GM23338 (cell line): ENCODE measurements at regions not wholly inside any gene's neighbourhood (a gene's known extent, or its start where the extent isn't known, plus 50 kb on each side); places are given as distances from the start of the nearest gene placed in this dataset.

Source experiments
- ATAC-seq: fragments of 200-7000 bp; cut with Tn5 transposase; 3 replicates; pipeline ENCODE4 v1.9.1; 2020
- DNase-seq: peaks from one replicate; pipeline ENCODE4 v3.0.0-alpha.2; 2015; ENCODE audit warnings: low spot score
- H2AFZ ChIP-seq: fragments of 200-600 bp; sonication (generic); 2 replicates; pipeline ENCODE4 v1.8.0; 2016; ENCODE audit warnings: antibody characterized with exemption, mild to moderate bottlenecking, moderate library complexity
- H3F3A ChIP-seq: fragments of 200-600 bp; sonication (generic); replicated peaks from 2 replicates; pipeline ENCODE4 v1.8.0; 2017; ENCODE audit warnings: antibody characterized with exemption, mixed run types, low read depth
- H3K27ac ChIP-seq: fragments of 200-600 bp; sonication (generic); 2 replicates; pipeline ENCODE4 v1.6.1; 2016; ENCODE audit warnings: low read depth
- H3K27me3 ChIP-seq: fragments of 200-600 bp; sonication (generic); 2 replicates; pipeline ENCODE4 v1.8.0; 2016; ENCODE audit warnings: mild to moderate bottlenecking, mixed run types, moderate library complexity; ENCODE audit not compliant: insufficient read depth
- H3K36me3 ChIP-seq: fragments of 200-600 bp; sonication (generic); 2 replicates; pipeline ENCODE4 v1.8.0; 2016; ENCODE audit warnings: mild to moderate bottlenecking; ENCODE audit not compliant: insufficient read depth
- H3K4me1 ChIP-seq: fragments of 200-600 bp; sonication (generic); 2 replicates; pipeline ENCODE4 v1.8.0; 2016; ENCODE audit warnings: mild to moderate bottlenecking, moderate library complexity; ENCODE audit not compliant: insufficient read depth
- H3K4me2 ChIP-seq: fragments of 200-600 bp; sonication (generic); 2 replicates; pipeline ENCODE4 v1.7.1; 2017; ENCODE audit warnings: mixed run types
- H3K4me3 ChIP-seq: fragments of 200-600 bp; sonication (generic); 2 replicates; pipeline ENCODE4 v1.6.1; 2016; ENCODE audit warnings: mixed run types
- H3K79me2 ChIP-seq: fragments of 200-600 bp; sonication (generic); replicated peaks from 2 replicates; pipeline ENCODE4 v1.8.0; 2017; ENCODE audit warnings: mild to moderate bottlenecking; ENCODE audit not compliant: insufficient read depth
- H3K9me2 ChIP-seq: fragments of 200-600 bp; sonication (generic); 2 replicates; pipeline ENCODE4 v1.8.0; 2017; ENCODE audit not compliant: insufficient read depth
- H4K20me1 ChIP-seq: fragments of 200-600 bp; sonication (generic); replicated peaks from 2 replicates; pipeline ENCODE4 v1.8.0; 2017; ENCODE audit warnings: mild to moderate bottlenecking; ENCODE audit not compliant: insufficient read depth
- H3K27ac Mint-ChIP-seq: 2 replicates; pipeline ENCODE4 v1.8.0; 2020; ENCODE audit warnings: inconsistent platforms, mild to moderate bottlenecking, moderate library complexity, mixed read lengths
- H3K27me3 Mint-ChIP-seq: 3 replicates; pipeline ENCODE4 v1.8.0; 2022; ENCODE audit warnings: low read depth, mild to moderate bottlenecking, moderate library complexity, mixed read lengths, inconsistent platforms; ENCODE audit not compliant: insufficient read depth, poor library complexity
- H3K36me3 Mint-ChIP-seq: 3 replicates; pipeline ENCODE4 v1.8.0; 2021; ENCODE audit warnings: low read depth, mild to moderate bottlenecking, inconsistent platforms, moderate library complexity, mixed read lengths
- H3K4me1 Mint-ChIP-seq: 3 replicates; pipeline ENCODE4 v1.8.0; 2020; ENCODE audit warnings: mild to moderate bottlenecking, inconsistent platforms, mixed read lengths
- H3K4me3 Mint-ChIP-seq: 3 replicates; pipeline ENCODE4 v1.8.0; 2021; ENCODE audit warnings: moderate library complexity, mild to moderate bottlenecking, inconsistent platforms, mixed read lengths
- H3K9me3 Mint-ChIP-seq: 3 replicates; pipeline ENCODE4 v1.8.0; 2020; ENCODE audit warnings: moderate library complexity, mild to moderate bottlenecking, inconsistent platforms, mixed read lengths
- CTCF ChIP-seq, 2 experiments: fragments of 200-600 bp in 1 of 2; sonication (generic) in 1 of 2; conservative IDR thresholded peaks; 2 replicates each; pipeline versions ENCODE4 v1.5.1 to v1.6.1; 2016 to 2017; ENCODE audit warnings: antibody characterized with exemption in 2 of 2, low read depth in 2 of 2, mild to moderate bottlenecking in 2 of 2, moderate library complexity in 1 of 2
- ETS1 ChIP-seq: IDR thresholded peaks from 2 replicates; pipeline ENCODE4 v1.6.1; 2016; ENCODE audit warnings: antibody characterized with exemption
- NANOG ChIP-seq: IDR thresholded peaks from 2 replicates; pipeline ENCODE4 v1.6.1; 2016; ENCODE audit warnings: antibody characterized with exemption, borderline replicate concordance
- ZNF114 ChIP-seq: fragments of 250-450 bp; sonication (Bioruptor Pico); IDR thresholded peaks from 2 replicates; pipeline ENCODE4 v1.5.0; 2020; ENCODE audit warnings: mild to moderate bottlenecking, moderate library complexity
- TF ChIP-seq, protein P1 (sequence below): fragments of 250-450 bp; sonication (Bioruptor Pico); IDR thresholded peaks from 2 replicates; pipeline ENCODE4 v1.5.0; 2020; ENCODE audit warnings: mild to moderate bottlenecking, moderate library complexity

DNA sequence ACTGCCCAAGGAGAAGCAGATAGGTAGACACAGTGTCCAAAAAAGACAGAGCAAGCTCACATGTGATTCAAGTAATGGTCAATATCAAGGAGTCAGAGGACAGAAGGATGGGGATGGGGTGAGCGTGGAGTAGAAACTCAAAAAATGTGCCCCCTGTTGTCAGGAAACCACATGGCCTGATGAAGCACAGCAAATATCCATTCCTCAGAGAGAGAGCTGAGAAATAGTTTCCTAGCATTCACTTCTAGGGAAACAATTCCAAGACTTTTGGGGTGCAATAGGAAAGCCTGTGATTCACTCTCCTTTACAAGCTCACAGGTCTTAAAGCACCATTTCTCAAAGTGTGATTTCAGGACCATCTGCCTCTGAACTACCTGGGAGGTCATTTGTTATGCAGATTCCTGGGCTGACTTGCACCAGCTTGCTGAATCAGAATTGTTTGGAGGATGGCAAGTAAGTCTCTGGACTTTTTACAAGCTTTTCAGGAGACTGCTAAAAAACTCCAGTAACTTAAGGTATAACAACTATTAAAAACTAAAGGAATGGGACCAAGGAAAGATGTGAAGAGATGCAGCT, 432.8 kb downstream of the HDGFL1 start:
- 0 out of 2 replicates have a peak overlapping the region, but pooled peaks have one; percentile 18 for H3K4me2 ChIP-seq

DNA sequence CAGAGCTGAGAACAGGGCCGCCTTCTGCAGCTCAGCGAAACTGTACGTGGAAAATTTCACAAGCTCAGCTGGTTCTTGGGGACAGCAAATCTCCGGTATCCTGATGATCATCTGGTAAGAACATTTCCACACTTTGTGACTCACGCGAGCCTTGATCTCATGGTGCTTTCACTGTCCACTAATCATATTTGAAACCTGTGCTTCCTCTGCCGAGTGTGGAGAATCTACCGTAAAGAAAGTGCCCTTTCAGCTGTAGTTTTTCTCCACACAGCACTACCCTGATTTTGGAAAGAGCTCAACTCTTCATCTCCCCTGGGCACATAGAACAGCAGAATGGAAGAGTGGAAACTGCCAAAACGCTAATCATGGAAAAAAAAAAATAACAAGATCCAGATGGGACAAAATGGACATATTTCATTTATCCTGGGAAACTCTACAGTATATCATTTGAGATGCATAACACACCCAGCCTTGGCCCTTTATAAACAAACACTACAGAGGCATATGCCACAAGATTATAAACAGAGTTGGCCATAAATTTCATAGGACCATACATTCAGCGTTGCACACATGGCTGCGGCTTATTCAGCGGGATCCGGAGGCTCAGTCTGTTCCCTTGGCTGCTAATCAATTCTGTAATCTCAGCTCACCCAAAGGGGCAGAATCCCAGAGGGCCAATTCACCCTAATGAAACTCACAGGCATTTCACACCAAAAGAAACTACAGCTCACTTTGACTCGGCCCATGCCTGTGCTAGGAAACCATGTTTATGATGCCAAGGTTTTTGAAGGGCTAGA, 434.5 kb downstream of the HDGFL1 start:
- Histone ChIP-seq H3K27ac (no peak overlapping the region), H3F3A (no peaks in the 10 kb centered on the region), H3K9me2 (peaks cover 14% of the 10 kb centered on the region), H3K36me3 (0 out of 2 replicates have a peak, but pooled peaks cover 6% of the 10 kb centered on the region), H2AFZ (peak overlapping the region; percentile 40; the same call in 1 of the 2 replicates), H3K79me2 (no peaks in the 10 kb centered on the region), H3K4me3 (no peak overlapping the region), H4K20me1 (no peaks in the 10 kb centered on the region), H3K4me2 (no peak overlapping the region), H3K4me1 (peaks cover 5% of the 10 kb centered on the region), H3K27me3 (no peaks in the 10 kb centered on the region)
- DNase-seq (no peak), ATAC-seq (no peak)
- Mint-ChIP-seq H3K4me3 (no peak overlapping the region), H3K27ac (no peak overlapping the region; the same call in 1 of the 2 replicates), H3K36me3 (peaks cover 10% of the 10 kb centered on the region; the same call in 2 of the 3 replicates), H3K4me1 (peaks cover 19% of the 10 kb centered on the region), H3K9me3 (peaks cover 9% of the 10 kb centered on the region; the same call in 1 of the 3 replicates), H3K27me3 (no peaks in the 10 kb centered on the region)
- TF ChIP-seq, protein P1, sequence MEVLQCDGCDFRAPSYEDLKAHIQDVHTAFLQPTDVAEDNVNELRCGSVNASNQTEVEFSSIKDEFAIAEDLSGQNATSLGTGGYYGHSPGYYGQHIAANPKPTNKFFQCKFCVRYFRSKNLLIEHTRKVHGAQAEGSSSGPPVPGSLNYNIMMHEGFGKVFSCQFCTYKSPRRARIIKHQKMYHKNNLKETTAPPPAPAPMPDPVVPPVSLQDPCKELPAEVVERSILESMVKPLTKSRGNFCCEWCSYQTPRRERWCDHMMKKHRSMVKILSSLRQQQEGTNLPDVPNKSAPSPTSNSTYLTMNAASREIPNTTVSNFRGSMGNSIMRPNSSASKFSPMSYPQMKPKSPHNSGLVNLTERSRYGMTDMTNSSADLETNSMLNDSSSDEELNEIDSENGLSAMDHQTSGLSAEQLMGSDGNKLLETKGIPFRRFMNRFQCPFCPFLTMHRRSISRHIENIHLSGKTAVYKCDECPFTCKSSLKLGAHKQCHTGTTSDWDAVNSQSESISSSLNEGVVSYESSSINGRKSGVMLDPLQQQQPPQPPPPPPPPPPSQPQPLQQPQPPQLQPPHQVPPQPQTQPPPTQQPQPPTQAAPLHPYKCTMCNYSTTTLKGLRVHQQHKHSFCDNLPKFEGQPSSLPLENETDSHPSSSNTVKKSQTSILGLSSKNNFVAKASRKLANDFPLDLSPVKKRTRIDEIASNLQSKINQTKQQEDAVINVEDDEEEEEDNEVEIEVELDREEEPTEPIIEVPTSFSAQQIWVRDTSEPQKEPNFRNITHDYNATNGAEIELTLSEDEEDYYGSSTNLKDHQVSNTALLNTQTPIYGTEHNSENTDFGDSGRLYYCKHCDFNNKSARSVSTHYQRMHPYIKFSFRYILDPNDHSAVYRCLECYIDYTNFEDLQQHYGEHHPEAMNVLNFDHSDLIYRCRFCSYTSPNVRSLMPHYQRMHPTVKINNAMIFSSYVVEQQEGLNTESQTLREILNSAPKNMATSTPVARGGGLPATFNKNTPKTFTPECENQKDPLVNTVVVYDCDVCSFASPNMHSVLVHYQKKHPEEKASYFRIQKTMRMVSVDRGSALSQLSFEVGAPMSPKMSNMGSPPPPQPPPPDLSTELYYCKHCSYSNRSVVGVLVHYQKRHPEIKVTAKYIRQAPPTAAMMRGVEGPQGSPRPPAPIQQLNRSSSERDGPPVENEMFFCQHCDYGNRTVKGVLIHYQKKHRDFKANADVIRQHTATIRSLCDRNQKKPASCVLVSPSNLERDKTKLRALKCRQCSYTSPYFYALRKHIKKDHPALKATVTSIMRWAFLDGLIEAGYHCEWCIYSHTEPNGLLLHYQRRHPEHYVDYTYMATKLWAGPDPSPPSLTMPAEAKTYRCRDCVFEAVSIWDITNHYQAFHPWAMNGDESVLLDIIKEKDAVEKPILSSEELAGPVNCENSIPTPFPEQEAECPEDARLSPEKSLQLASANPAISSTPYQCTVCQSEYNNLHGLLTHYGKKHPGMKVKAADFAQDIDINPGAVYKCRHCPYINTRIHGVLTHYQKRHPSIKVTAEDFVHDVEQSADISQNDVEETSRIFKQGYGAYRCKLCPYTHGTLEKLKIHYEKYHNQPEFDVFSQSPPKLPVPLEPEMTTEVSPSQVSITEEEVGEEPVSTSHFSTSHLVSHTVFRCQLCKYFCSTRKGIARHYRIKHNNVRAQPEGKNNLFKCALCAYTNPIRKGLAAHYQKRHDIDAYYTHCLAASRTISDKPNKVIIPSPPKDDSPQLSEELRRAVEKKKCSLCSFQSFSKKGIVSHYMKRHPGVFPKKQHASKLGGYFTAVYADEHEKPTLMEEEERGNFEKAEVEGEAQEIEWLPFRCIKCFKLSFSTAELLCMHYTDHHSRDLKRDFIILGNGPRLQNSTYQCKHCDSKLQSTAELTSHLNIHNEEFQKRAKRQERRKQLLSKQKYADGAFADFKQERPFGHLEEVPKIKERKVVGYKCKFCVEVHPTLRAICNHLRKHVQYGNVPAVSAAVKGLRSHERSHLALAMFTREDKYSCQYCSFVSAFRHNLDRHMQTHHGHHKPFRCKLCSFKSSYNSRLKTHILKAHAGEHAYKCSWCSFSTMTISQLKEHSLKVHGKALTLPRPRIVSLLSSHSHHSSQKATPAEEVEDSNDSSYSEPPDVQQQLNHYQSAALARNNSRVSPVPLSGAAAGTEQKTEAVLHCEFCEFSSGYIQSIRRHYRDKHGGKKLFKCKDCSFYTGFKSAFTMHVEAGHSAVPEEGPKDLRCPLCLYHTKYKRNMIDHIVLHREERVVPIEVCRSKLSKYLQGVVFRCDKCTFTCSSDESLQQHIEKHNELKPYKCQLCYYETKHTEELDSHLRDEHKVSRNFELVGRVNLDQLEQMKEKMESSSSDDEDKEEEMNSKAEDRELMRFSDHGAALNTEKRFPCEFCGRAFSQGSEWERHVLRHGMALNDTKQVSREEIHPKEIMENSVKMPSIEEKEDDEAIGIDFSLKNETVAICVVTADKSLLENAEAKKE (CRISPR knock-in tag) = no peak
- TF ChIP-seq ETS1 = no peak

More for the DNA sequence above, 432.8 kb downstream of the HDGFL1 start:
- H3K27ac Mint-ChIP-seq = no peak overlapping the region
- TF ChIP-seq ZNF114 (no peak), CTCF (conservative IDR thresholded peaks at IDR 0.05; ENCODE audit: low read depth in 2 of 2) (peak; percentile 9 to 39; a peak in 3 of 4 replicates), NANOG (peak; percentile 67; the same call in 1 of the 2 replicates)
- peak; percentile 84 for ATAC-seq
- 0 out of 2 replicates have a peak overlapping the region, but pooled peaks have one; percentile 1 for H2AFZ ChIP-seq
- 0 out of 2 replicates have a peak, but pooled peaks cover 6% of the 10 kb centered on the region for H3K36me3 ChIP-seq
- H3K9me3 Mint-ChIP-seq = peaks cover 9% of the 10 kb centered on the region; the same call in 1 of the 3 replicates
- peaks cover 3% of the 10 kb centered on the region for H3K27me3 Mint-ChIP-seq
- H3K27ac ChIP-seq = no peak overlapping the region
- H3K4me3 ChIP-seq = 0 out of 2 replicates have a peak overlapping the region, but pooled peaks have one; percentile 11
- no peaks in the 10 kb centered on the region for H3F3A ChIP-seq
- peak overlapping the region; percentile 26; the same call in 1 of the 3 replicates for H3K4me3 Mint-ChIP-seq
- peaks cover 19% of the 10 kb centered on the region for H3K4me1 Mint-ChIP-seq
- H3K9me2 ChIP-seq = peaks cover 7% of the 10 kb centered on the region; the same call in 1 of the 2 replicates
- no peaks in the 10 kb centered on the region for H3K27me3 ChIP-seq
- peak; percentile 68 for DNase-seq
- H3K79me2 ChIP-seq = no peaks in the 10 kb centered on the region
- peaks cover 5% of the 10 kb centered on the region for H3K4me1 ChIP-seq
- H4K20me1 ChIP-seq = no peaks in the 10 kb centered on the region
- peaks cover 10% of the 10 kb centered on the region; the same call in 2 of the 3 replicates for H3K36me3 Mint-ChIP-seq
